ENCODE measurements at regions not wholly inside any gene's neighbourhood (a gene's known extent, or its start where the extent isn't known, plus 50 kb on each side); places are given as distances from the start of the nearest gene placed in this dataset.
"Not testable (repeated sequence)": the region's sequence is repeated elsewhere in the genome, so short reads cannot be mapped to it uniquely, and the experiment has no call there.

GRCh38 chrX:66766318-66766717 is 127.4 kb upstream of the EDA2R start:
- no peak for DNase-seq (ENCODE audit: low read depth)
- H3K4me3 ChIP-seq (ENCODE audit: control insufficient read depth, low read depth, low read length): no peak overlapping the region
- TF ChIP-seq, protein P1, sequence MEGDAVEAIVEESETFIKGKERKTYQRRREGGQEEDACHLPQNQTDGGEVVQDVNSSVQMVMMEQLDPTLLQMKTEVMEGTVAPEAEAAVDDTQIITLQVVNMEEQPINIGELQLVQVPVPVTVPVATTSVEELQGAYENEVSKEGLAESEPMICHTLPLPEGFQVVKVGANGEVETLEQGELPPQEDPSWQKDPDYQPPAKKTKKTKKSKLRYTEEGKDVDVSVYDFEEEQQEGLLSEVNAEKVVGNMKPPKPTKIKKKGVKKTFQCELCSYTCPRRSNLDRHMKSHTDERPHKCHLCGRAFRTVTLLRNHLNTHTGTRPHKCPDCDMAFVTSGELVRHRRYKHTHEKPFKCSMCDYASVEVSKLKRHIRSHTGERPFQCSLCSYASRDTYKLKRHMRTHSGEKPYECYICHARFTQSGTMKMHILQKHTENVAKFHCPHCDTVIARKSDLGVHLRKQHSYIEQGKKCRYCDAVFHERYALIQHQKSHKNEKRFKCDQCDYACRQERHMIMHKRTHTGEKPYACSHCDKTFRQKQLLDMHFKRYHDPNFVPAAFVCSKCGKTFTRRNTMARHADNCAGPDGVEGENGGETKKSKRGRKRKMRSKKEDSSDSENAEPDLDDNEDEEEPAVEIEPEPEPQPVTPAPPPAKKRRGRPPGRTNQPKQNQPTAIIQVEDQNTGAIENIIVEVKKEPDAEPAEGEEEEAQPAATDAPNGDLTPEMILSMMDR (conservative IDR thresholded peaks at IDR 0.05; ENCODE audit: control insufficient read depth, insufficient read depth, low read depth, low read length): no peak

DNA sequence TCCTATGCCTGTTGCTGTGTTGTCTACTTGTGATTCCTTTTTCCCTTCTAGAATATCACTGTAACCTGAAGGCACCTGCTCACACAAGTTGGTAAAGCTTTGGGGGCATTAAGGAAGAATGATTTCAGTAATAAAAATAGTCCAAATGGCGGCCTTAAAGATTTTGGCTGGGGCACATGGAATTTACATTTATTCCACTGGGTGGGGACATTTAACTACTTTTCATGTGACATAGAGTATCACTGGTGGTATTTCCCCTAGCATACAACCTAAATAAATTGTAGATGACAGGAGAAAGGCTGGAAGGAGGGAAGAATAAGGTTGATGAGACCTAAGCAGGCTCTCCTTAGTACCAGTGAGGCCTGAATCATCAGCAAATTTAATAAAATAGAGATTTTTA is 121.8 kb upstream of the EDA2R start:
- TF ChIP-seq, protein P1 (conservative IDR thresholded peaks at IDR 0.05; ENCODE audit: control insufficient read depth, insufficient read depth, low read depth, low read length): peak; percentile 14
- DNase-seq (ENCODE audit: low read depth): peak; percentile 1
- H3K4me3 ChIP-seq (ENCODE audit: control insufficient read depth, low read depth, low read length): no peak overlapping the region

- no peak overlapping the region for H3K4me3 ChIP-seq (ENCODE audit: control insufficient read depth, low read depth, low read length)
- TF ChIP-seq, protein P1 (conservative IDR thresholded peaks at IDR 0.05; ENCODE audit: control insufficient read depth, insufficient read depth, low read depth, low read length): no peak
- DNase-seq (ENCODE audit: low read depth): no peak
Observed at GRCh38 chrX:66756717-66757116, 117.8 kb upstream of the EDA2R start.

DNA sequence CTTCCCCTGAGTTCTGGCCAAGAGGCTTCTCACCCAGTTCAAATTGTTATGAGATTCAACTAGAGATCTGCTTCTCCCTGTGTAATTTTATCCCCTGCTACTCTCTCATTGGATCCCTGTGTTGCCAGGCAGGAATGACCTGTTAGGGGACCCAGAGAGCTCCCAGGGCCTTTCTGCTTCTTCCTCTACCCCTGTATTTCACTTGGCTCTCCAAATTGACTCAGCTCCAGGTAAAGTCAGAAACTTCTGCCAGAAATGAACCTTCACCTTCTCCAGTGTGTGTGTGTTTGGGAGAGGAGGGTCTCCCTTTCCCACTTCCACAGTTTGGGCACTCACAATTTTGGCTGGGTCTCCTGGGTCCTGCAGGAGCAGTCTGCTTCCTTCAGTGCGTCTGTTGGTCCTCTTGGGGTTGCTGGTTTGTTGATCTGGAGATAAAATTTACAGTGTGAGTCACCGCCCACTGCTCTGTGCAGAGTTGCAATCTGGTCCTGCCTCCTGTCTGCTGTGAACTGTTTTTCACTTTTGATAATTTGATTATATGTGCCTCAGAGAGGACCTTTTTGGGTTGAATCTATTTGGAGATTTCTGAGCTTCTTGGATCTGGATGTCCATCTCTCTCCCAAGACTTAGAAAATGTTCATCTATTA is 112.4 kb upstream of the EDA2R start:
- DNase-seq (ENCODE audit: low read depth): no peak
- TF ChIP-seq, protein P1 (conservative IDR thresholded peaks at IDR 0.05; ENCODE audit: control insufficient read depth, insufficient read depth, low read depth, low read length): no peak
- H3K4me3 ChIP-seq (ENCODE audit: control insufficient read depth, low read depth, low read length): no peak overlapping the region

GRCh38 chrX:66744519-66744918 is 105.6 kb upstream of the EDA2R start:
- not testable (repeated sequence) for DNase-seq (ENCODE audit: low read depth); H3K4me3 ChIP-seq (ENCODE audit: control insufficient read depth, low read depth, low read length)

DNA sequence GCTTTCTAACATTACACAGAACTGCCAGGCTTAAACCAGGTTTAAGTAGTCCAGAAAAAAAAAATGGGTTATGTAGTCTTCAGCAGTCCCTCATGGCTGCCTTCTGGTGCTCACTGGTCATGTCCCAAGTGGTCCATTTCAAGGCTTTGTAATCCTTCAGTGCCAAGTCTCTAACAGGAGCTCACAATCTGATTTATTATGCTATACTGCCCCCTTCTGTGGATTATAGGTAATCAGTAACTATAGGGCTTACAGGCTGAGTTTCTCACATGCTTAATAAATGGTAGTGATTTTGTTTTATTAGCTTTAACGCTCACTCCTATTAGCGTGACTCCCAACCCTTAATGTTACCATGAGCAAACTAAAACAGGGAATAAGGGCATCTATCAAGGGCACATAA is 92.5 kb upstream of the EDA2R start:
- TF ChIP-seq, protein P1 (conservative IDR thresholded peaks at IDR 0.05; ENCODE audit: control insufficient read depth, insufficient read depth, low read depth, low read length): peak; percentile 47
- H3K4me3 ChIP-seq (ENCODE audit: control insufficient read depth, low read depth, low read length): no peak overlapping the region
- DNase-seq (ENCODE audit: low read depth): peak; percentile 68

DNA sequence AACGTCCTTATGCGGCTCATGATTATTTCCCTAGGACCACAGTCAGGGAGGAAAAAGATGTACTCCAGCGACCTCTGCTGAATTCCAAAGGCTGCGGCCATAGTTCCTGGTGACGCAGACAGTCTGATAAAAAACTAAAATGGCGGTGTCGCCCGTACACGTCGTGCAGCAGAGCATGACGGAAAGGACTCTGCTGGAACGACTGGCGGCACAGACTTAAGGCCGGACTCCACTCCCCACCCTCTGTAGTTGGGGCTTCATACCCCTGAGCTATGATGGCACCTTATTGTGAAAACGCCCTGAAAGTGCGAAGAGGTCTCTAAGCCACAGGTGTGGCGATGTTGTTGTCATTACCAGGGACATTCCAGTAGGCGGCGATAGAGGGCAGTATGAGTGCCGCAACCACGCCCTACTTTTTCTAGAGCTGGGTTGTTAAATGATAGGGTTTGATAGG is 90.0 kb upstream of the EDA2R start:
- peak overlapping the region; percentile 68 for H3K4me3 ChIP-seq (ENCODE audit: control insufficient read depth, low read depth, low read length)
- peak; percentile 78 for DNase-seq (ENCODE audit: low read depth)
- TF ChIP-seq, protein P1 (conservative IDR thresholded peaks at IDR 0.05; ENCODE audit: control insufficient read depth, insufficient read depth, low read depth, low read length): peak; percentile 64
